HFF-Myc (cell line): ENCODE measurements at regions not wholly inside any gene's neighbourhood (a gene's known extent, or its start where the extent isn't known, plus 50 kb on each side); places are given as distances from the start of the nearest gene placed in this dataset.

Experiments
- DNase-seq: peaks from one replicate; pipeline ENCODE4 v3.0.0-alpha.2; 2011; ENCODE audit warnings: low read depth; ENCODE audit errors: extremely low read depth
- H3K4me3 ChIP-seq: replicated peaks from 2 replicates; pipeline ENCODE4 v1.5.1; 2011; ENCODE audit warnings: low read depth, mild to moderate bottlenecking, control low read depth, low read length
- TF ChIP-seq, protein P1 (sequence below): IDR thresholded peaks from 2 replicates; pipeline ENCODE4 v1.5.1; 2012; ENCODE audit warnings: mild to moderate bottlenecking, low read depth, low read length, control low read depth; ENCODE audit errors: missing control alignments

DNA sequence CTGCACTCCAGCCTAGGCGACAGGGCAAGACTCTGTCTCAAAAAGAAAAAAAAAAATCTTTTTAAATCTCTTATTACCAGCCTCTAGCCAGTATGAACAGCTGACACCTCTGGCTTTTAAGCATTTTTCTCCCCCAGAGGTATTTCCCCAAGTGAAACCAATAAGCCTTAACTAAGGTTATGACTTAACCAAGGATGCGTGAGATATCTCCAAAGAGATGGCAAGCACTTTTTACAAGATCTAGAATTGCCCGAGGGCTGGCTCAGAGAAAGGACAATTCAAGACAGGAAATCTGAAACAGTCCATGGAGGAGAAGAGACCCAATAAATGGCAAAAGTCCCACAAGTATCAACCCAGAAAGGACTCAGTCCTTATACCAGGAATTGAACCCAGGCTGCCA, 362.1 kb downstream of the FOXO1 start:
- TF ChIP-seq, protein P1, sequence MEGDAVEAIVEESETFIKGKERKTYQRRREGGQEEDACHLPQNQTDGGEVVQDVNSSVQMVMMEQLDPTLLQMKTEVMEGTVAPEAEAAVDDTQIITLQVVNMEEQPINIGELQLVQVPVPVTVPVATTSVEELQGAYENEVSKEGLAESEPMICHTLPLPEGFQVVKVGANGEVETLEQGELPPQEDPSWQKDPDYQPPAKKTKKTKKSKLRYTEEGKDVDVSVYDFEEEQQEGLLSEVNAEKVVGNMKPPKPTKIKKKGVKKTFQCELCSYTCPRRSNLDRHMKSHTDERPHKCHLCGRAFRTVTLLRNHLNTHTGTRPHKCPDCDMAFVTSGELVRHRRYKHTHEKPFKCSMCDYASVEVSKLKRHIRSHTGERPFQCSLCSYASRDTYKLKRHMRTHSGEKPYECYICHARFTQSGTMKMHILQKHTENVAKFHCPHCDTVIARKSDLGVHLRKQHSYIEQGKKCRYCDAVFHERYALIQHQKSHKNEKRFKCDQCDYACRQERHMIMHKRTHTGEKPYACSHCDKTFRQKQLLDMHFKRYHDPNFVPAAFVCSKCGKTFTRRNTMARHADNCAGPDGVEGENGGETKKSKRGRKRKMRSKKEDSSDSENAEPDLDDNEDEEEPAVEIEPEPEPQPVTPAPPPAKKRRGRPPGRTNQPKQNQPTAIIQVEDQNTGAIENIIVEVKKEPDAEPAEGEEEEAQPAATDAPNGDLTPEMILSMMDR = no peak
- H3K4me3 ChIP-seq = no peak overlapping the region
- DNase-seq = no peak

DNA sequence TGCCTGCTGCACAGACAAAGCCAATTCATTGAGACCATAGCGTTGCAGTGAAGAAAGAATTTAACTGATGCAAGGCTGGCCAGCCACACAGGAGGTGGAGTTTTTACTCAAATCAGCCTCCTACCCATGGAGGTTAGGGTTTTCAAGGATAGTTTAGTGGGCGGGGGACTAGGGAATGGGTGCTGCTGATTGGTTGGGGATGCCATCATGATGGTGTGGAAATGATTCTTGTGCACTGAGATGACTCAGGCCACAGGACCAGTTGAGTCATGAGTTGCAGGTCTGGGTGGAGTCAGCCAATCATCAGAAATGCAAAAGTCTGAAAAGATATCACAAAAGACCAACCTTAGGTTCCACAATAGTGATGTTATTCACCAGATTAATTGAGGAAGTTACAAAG, 359.6 kb downstream of the FOXO1 start:
- TF ChIP-seq, protein P1 = no peak
- no peak for DNase-seq
- H3K4me3 ChIP-seq = no peak overlapping the region

DNA sequence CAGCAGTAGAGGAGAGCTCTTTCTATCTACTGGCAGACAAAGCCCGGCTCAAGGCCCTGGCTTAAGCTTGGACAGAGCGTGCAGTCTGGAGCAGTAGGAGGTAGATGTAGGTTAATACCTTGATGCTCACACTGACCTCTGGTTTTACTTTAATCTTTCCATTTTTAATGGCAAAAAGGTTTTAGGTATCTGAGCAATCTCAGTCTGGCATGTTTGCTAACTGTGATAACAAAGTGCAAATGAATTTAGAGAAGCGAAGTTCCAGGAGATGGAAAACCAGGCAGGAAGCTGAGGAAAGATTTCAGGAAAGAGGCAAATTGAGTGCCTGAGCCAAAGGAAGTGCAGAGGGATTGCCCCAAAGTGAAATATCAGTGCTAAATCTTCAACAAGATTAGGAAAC, 356.6 kb downstream of the FOXO1 start:
- DNase-seq = no peak
- TF ChIP-seq, protein P1 = no peak
- no peak overlapping the region for H3K4me3 ChIP-seq

DNA sequence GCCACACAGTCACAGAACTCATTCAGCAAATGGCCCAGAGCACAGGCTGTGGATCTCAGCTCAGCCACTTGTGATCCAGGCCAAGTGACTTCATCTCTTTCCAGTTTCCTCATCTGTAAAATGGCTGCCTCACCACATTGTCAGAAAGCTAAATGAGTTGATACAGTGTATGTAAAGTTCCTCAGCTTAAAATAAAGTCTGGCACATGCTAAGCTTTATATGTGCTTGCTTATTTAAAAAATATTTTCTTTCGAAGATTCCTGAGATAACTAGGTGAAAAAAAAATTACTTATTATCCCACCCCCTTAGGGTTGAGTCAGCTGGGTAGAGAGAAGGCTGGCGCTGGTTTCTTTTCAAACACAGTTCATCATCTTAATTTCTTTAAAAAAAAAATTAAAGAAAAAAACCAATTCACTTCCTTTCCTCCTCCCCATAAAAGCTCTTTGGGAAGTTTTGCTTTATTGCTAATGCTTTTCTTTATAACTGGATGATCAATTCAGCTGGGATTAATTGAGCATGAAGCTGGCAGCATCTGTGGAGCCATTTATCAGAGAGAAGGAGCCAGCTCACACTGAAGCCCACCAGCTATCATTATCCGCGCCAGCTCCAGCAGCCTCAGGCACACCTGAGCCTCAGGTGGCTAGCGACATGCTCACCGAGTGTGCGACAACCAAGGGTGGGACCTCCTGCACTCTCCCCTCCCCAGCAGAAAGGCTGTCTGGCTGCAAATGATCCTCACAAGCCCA, 354.9 kb downstream of the FOXO1 start:
- TF ChIP-seq, protein P1 = no peak
- H3K4me3 ChIP-seq = no peak overlapping the region

DNA sequence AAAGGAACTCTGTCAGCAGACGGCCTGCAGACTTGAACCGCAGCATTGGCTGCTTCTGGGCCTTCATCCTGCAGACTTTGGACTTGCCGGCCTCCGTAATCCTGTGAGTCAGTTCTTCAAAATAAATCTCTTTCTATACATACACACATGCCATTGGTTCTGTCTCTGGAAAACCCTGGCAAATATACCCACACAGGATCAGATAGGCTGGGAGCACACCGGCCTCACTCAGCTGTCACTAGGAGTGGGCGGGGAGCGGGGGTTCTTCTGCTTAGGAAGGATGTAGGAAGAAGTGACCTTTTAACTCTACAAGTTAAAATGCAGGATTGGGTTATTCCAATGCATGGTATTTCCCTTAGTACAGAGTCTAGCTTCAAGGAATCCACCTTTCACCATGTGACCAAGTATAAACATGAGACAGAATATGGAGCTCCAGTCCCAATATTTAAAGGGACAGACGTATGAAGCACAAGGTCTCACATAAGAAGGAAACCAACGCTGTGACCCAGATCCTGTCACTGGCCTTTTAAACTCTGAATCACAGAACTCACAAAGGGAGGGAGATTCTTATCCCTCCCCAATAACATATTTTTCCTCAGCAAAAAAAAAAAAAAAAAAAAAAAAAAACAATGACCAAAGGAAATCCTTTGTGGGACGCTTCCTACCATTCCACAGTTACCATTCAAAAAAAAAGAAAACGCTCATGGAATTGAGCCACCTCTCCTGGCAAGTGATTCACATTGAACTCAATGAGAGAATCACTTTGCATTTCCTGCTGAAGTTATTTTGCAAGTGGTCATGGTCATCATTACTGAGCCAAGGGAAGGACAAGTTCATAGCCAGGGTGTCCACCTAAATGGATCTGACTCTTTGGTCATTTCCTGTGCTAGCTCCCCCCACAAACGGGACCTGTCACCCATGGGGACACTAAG, 352.9 kb downstream of the FOXO1 start:
- no peak overlapping the region for H3K4me3 ChIP-seq
- TF ChIP-seq, protein P1 = no peak

More for the DNA sequence above, 354.9 kb downstream of the FOXO1 start:
- DNase-seq = no peak

DNA sequence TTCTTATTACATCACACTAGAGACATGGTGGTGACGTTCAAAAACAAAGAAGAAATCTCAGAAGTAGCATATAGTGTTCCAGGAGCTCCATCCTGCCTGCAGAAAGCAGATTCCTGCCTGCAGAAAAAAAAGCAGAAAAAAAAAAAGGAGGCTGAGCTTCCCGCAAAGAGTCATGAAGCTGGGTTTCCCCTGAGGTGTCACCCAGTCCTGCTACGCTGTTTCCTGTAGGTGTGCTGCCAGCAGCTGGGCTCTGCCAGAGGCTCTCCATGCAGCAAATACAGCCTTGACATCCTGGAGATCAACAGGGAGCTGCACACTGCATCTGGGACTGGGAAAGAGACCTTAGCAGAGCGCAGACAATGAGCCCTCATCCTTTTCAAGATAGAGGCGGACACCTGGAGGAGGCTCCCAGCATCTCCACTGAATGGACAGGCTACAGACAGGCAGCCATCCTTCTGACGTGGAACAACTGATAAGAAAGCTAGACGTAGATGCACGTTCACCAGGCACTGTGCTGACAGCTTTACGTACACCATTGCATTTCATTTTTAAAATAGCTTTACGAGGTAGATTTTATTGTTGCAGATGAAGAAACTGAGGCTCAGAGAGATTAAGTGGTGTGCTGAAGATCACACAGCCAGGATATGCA, 350.9 kb downstream of the FOXO1 start:
- no peak for DNase-seq
- no peak overlapping the region for H3K4me3 ChIP-seq
- TF ChIP-seq, protein P1 = no peak

More for the DNA sequence above, 352.9 kb downstream of the FOXO1 start:
- no peak for DNase-seq
